ENCODE measurements at regions not wholly inside any gene's neighbourhood (a gene's known extent, or its start where the extent isn't known, plus 50 kb on each side); places are given as distances from the start of the nearest gene placed in this dataset.

DNA sequence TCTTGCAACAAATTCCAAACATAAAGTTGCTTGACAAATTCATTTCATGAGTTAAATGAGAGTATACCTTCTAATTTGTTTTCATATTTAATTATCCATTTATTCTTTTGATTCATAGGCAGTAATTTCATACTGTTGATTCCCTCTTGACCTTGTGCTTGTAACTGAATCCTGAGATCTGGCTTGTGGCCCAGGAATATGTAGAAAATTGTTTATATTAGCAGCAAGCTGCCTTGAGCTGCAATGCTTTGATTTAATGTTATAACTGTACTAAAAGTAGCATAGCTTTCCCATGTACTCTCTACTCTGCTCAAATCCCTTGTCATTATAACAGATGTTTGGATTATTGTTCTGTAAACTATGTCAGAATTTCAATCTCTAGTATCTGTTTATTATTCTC is 780.7 kb downstream of the NR2F1-AS1 start:
- TF ChIP-seq, protein P1, sequence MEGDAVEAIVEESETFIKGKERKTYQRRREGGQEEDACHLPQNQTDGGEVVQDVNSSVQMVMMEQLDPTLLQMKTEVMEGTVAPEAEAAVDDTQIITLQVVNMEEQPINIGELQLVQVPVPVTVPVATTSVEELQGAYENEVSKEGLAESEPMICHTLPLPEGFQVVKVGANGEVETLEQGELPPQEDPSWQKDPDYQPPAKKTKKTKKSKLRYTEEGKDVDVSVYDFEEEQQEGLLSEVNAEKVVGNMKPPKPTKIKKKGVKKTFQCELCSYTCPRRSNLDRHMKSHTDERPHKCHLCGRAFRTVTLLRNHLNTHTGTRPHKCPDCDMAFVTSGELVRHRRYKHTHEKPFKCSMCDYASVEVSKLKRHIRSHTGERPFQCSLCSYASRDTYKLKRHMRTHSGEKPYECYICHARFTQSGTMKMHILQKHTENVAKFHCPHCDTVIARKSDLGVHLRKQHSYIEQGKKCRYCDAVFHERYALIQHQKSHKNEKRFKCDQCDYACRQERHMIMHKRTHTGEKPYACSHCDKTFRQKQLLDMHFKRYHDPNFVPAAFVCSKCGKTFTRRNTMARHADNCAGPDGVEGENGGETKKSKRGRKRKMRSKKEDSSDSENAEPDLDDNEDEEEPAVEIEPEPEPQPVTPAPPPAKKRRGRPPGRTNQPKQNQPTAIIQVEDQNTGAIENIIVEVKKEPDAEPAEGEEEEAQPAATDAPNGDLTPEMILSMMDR (IDR thresholded peaks at IDR 0.05) = no peak
- TF ChIP-seq ZFX (IDR thresholded peaks at IDR 0.05; ENCODE audit: borderline replicate concordance) = no peak
